NCI-H128 (cell line): ENCODE measurements at regions not wholly inside any gene's neighbourhood (a gene's known extent, or its start where the extent isn't known, plus 50 kb on each side); places are given as distances from the start of the nearest gene placed in this dataset.

Experiments
- DNase-seq: peaks from one replicate; lab custom pipeline; 2025; ENCODE audit not compliant: unreplicated experiment; lab: John Stamatoyannopoulos, UW

- no peak for DNase-seq
These were observed 198.3 kb downstream of the GLI2 start for GRCh38 chr2:120933693-120934573.

GRCh38 chr2:120934574-120935338, 199.1 kb downstream of the GLI2 start:
- no peak for DNase-seq

GRCh38 chr2:120935339-120936313, 200.0 kb downstream of the GLI2 start:
- no peak for DNase-seq

GRCh38 chr2:120936476-120937334, 201.0 kb downstream of the GLI2 start:
- DNase-seq = no peak

- no peak for DNase-seq
These were observed 202.0 kb downstream of the GLI2 start for GRCh38 chr2:120937686-120938044.

GRCh38 chr2:120938045-120938771, 202.5 kb downstream of the GLI2 start:
- no peak for DNase-seq

- no peak for DNase-seq
These were observed 204.1 kb downstream of the GLI2 start for GRCh38 chr2:120939595-120940318.

- DNase-seq = no peak
These were observed 204.6 kb downstream of the GLI2 start for GRCh38 chr2:120940319-120940696.

GRCh38 chr2:120940726-120941256, 205.1 kb downstream of the GLI2 start:
- no peak for DNase-seq

GRCh38 chr2:120941571-120942120, 206.0 kb downstream of the GLI2 start:
- DNase-seq = no peak

- no peak for DNase-seq
These were observed 207.0 kb downstream of the GLI2 start for GRCh38 chr2:120942658-120943057.

- DNase-seq = no peak
These were observed 207.9 kb downstream of the GLI2 start for GRCh38 chr2:120943403-120944034.

- DNase-seq = no peak
These were observed 208.9 kb downstream of the GLI2 start for GRCh38 chr2:120944575-120944974.

GRCh38 chr2:120945091-120945490, 209.4 kb downstream of the GLI2 start:
- DNase-seq = no peak

- no peak for DNase-seq
These were observed 210.3 kb downstream of the GLI2 start for GRCh38 chr2:120945832-120946499.

- no peak for DNase-seq
These were observed 211.7 kb downstream of the GLI2 start for GRCh38 chr2:120947327-120947726.

GRCh38 chr2:120947982-120948661, 212.5 kb downstream of the GLI2 start:
- DNase-seq = no peak
